ENCODE measurements at regions not wholly inside any gene's neighbourhood (a gene's known extent, or its start where the extent isn't known, plus 50 kb on each side); places are given as distances from the start of the nearest gene placed in this dataset.

- DNase-seq (ENCODE audit: extremely low read depth, low read depth) = no peak
- TF ChIP-seq CTCF (IDR thresholded peaks at IDR 0.05; ENCODE audit: low read depth, low read length, missing control alignments) = no peak
- no peak overlapping the region for H3K4me3 ChIP-seq (replicated peaks; ENCODE audit: low read depth, low read length)
Observed at GRCh38 chr2:116718451-116718850, 1096.0 kb upstream of the DDX18 start.

- no peak for DNase-seq (ENCODE audit: extremely low read depth, low read depth)
- TF ChIP-seq CTCF (IDR thresholded peaks at IDR 0.05; ENCODE audit: low read depth, low read length, missing control alignments) = no peak
- no peak overlapping the region for H3K4me3 ChIP-seq (replicated peaks; ENCODE audit: low read depth, low read length)
Observed at GRCh38 chr2:116719836-116720235, 1094.7 kb upstream of the DDX18 start.

GRCh38 chr2:116724550-116724949 lies 1089.9 kb upstream of the DDX18 start:
- no peak overlapping the region for H3K4me3 ChIP-seq (replicated peaks; ENCODE audit: low read depth, low read length)
- TF ChIP-seq CTCF (IDR thresholded peaks at IDR 0.05; ENCODE audit: low read depth, low read length, missing control alignments) = no peak
- DNase-seq (ENCODE audit: extremely low read depth, low read depth) = no peak

- no peak for TF ChIP-seq CTCF (IDR thresholded peaks at IDR 0.05; ENCODE audit: low read depth, low read length, missing control alignments)
- no peak for DNase-seq (ENCODE audit: extremely low read depth, low read depth)
- no peak overlapping the region for H3K4me3 ChIP-seq (replicated peaks; ENCODE audit: low read depth, low read length)
Observed at GRCh38 chr2:116732322-116732721, 1082.2 kb upstream of the DDX18 start.

- DNase-seq (ENCODE audit: extremely low read depth, low read depth) = no peak
- no peak overlapping the region for H3K4me3 ChIP-seq (replicated peaks; ENCODE audit: low read depth, low read length)
- no peak for TF ChIP-seq CTCF (IDR thresholded peaks at IDR 0.05; ENCODE audit: low read depth, low read length, missing control alignments)
Observed at GRCh38 chr2:116733699-116734098, 1080.8 kb upstream of the DDX18 start.

- no peak overlapping the region for H3K4me3 ChIP-seq (replicated peaks; ENCODE audit: low read depth, low read length)
- DNase-seq (ENCODE audit: extremely low read depth, low read depth) = no peak
- TF ChIP-seq CTCF (IDR thresholded peaks at IDR 0.05; ENCODE audit: low read depth, low read length, missing control alignments) = no peak
Observed at GRCh38 chr2:116737951-116738350, 1076.5 kb upstream of the DDX18 start.

- no peak for DNase-seq (ENCODE audit: extremely low read depth, low read depth)
- no peak overlapping the region for H3K4me3 ChIP-seq (replicated peaks; ENCODE audit: low read depth, low read length)
- no peak for TF ChIP-seq CTCF (IDR thresholded peaks at IDR 0.05; ENCODE audit: low read depth, low read length, missing control alignments)
Observed at GRCh38 chr2:116747103-116747502, 1067.4 kb upstream of the DDX18 start.
